Keratinocyte (primary cell): ENCODE measurements at regions not wholly inside any gene's neighbourhood (a gene's known extent, or its start where the extent isn't known, plus 50 kb on each side); places are given as distances from the start of the nearest gene placed in this dataset.

Source experiments
- DNase-seq: peaks from one replicate; pipeline ENCODE4 v3.0.0-alpha.2; 2011; ENCODE audit warnings: low read depth, missing footprints, low spot score
- FAIRE-seq: peaks from 2 replicates; lab custom pipeline; 2011; peaks lifted over from hg19 to GRCh38; lab: Jason Lieb, UNC
- H2AFZ ChIP-seq: 2 replicates; pipeline ENCODE4 v1.6.0; 2012; ENCODE audit warnings: low read length, control low read depth, inconsistent platforms; ENCODE audit not compliant: control insufficient read depth
- H3K27ac ChIP-seq: 2 replicates; pipeline ENCODE4 v1.5.1; 2011; ENCODE audit warnings: low read length; ENCODE audit not compliant: control insufficient read depth, insufficient read depth
- H3K27me3 ChIP-seq: 3 replicates; pipeline ENCODE4 v1.6.0; 2011; ENCODE audit warnings: low read length; ENCODE audit not compliant: control insufficient read depth, insufficient read depth; ENCODE audit errors: extremely low read depth
- H3K36me3 ChIP-seq, 2 experiments: 2 replicates in 1 of 2; 3 replicates in 1 of 2; pipeline ENCODE4 v1.5.1; 2011; ENCODE audit warnings: low read length in 2 of 2, mild to moderate bottlenecking in 1 of 2; ENCODE audit not compliant: control insufficient read depth in 2 of 2, insufficient read depth in 2 of 2; ENCODE audit errors: extremely low read depth in 1 of 2
- H3K4me1 ChIP-seq: 3 replicates; pipeline ENCODE4 v1.5.1; 2011; ENCODE audit warnings: low read length; ENCODE audit not compliant: control insufficient read depth, insufficient read depth; ENCODE audit errors: extremely low read depth
- H3K4me2 ChIP-seq: 3 replicates; pipeline ENCODE4 v1.6.0; 2011; ENCODE audit warnings: low read depth, low read length; ENCODE audit not compliant: control insufficient read depth, insufficient read depth; ENCODE audit errors: extremely low read depth
- H3K4me3 ChIP-seq, 3 experiments: fragments of 200-600 bp in 1 of 3; sonication (generic) in 1 of 3; 2 replicates in 2 of 3; 3 replicates in 1 of 3; pipeline ENCODE4 v1.5.1; 2011 to 2016; ENCODE audit warnings: low read length in 3 of 3, mild to moderate bottlenecking in 3 of 3, control low read depth in 2 of 3, inconsistent platforms in 1 of 3, low read depth in 1 of 3, mixed read lengths in 1 of 3, mixed run types in 1 of 3, moderate library complexity in 1 of 3; ENCODE audit not compliant: control insufficient read depth in 2 of 3, insufficient read depth in 2 of 3; ENCODE audit errors: extremely low read depth in 1 of 3
- H3K79me2 ChIP-seq: 2 replicates; pipeline ENCODE4 v1.6.0; 2012; ENCODE audit warnings: low read length; ENCODE audit not compliant: control insufficient read depth, insufficient read depth
- H3K9ac ChIP-seq: 3 replicates; pipeline ENCODE4 v1.6.0; 2011; ENCODE audit warnings: low read length; ENCODE audit not compliant: control insufficient read depth, insufficient read depth; ENCODE audit errors: extremely low read depth
- H3K9me1 ChIP-seq: 3 replicates; pipeline ENCODE4 v1.6.0; 2011; ENCODE audit warnings: low read length; ENCODE audit not compliant: control insufficient read depth, insufficient read depth; ENCODE audit errors: extremely low read depth
- H3K9me3 ChIP-seq: 2 replicates; pipeline ENCODE4 v1.5.1; 2012; ENCODE audit warnings: low read depth, low read length; ENCODE audit not compliant: control insufficient read depth
- H4K20me1 ChIP-seq: 3 replicates; pipeline ENCODE4 v1.6.0; 2011; ENCODE audit warnings: low read length; ENCODE audit not compliant: control insufficient read depth, insufficient read depth; ENCODE audit errors: extremely low read depth
- EZH2 ChIP-seq: IDR thresholded peaks from one replicate; pipeline ENCODE4 v1.6.1; 2012; ENCODE audit warnings: inconsistent platforms, mild to moderate bottlenecking, low read length, moderate library complexity
- dilution Hi-C: fragments of 300-500 bp; cut with MboI; formaldehyde crosslinking; loops from one replicate; pipeline ENCODE4 v1.7.0; 2020; ENCODE audit warnings: low sequenced_read_pairs; ENCODE audit not compliant: extremely low pct_ligation_motif_present
- TF ChIP-seq, protein P1 (sequence below), 3 experiments: IDR thresholded peaks in 1 of 3; conservative IDR thresholded peaks in 1 of 3; optimal IDR thresholded peaks in 1 of 3; 2 replicates in 2 of 3; 3 replicates in 1 of 3; pipeline versions ENCODE3 to v1.5.1; 2011; ENCODE audit warnings: low read length in 3 of 3, mild to moderate bottlenecking in 3 of 3, moderate library complexity in 2 of 3, control low read depth in 1 of 3, inconsistent platforms in 1 of 3; ENCODE audit not compliant: insufficient read depth in 2 of 3; ENCODE audit errors: extremely low read depth in 1 of 3

DNA sequence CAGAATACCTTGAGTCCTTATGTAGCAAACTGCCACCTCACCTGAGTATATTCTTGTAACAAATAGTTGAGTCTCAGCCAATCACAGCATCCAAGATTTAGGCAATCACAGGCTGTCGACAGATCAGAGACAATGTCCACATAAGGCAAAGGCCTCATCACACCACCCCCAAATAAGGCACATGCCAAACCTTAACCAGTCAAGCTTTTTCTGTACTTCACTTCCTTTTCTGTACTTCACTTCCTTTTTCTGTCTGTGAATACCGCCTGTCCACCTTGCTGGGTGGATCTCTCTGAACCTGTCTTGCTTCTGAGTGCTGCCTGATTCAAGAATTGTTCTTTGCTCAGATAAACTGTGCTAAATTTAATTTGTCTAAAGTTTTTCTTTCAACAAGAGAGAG is 210.4 kb upstream of the N4BP1 start:
- H3K36me3 ChIP-seq, result no peaks in the 10 kb centered on the region
- H3K27me3 ChIP-seq, result no peaks in the 10 kb centered on the region
- H3K4me1 ChIP-seq, result no peaks in the 10 kb centered on the region
- no peak overlapping the region for H3K4me2 ChIP-seq
- H4K20me1 ChIP-seq, result no peaks in the 10 kb centered on the region
- TF ChIP-seq, protein P1, sequence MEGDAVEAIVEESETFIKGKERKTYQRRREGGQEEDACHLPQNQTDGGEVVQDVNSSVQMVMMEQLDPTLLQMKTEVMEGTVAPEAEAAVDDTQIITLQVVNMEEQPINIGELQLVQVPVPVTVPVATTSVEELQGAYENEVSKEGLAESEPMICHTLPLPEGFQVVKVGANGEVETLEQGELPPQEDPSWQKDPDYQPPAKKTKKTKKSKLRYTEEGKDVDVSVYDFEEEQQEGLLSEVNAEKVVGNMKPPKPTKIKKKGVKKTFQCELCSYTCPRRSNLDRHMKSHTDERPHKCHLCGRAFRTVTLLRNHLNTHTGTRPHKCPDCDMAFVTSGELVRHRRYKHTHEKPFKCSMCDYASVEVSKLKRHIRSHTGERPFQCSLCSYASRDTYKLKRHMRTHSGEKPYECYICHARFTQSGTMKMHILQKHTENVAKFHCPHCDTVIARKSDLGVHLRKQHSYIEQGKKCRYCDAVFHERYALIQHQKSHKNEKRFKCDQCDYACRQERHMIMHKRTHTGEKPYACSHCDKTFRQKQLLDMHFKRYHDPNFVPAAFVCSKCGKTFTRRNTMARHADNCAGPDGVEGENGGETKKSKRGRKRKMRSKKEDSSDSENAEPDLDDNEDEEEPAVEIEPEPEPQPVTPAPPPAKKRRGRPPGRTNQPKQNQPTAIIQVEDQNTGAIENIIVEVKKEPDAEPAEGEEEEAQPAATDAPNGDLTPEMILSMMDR (optimal IDR thresholded peaks at IDR 0.05 in 1 of 3, IDR thresholded peaks at IDR 0.05 in 1 of 3, conservative IDR thresholded peaks at IDR 0.05 in 1 of 3; ENCODE audit: extremely low read depth in 1 of 3, insufficient read depth in 2 of 3, low read length in 3 of 3), result no peak
- no peak for TF ChIP-seq EZH2
- DNase-seq (no peak), FAIRE-seq (no peak)
- no peaks in the 10 kb centered on the region for H3K79me2 ChIP-seq
- H3K9me3 ChIP-seq, result no peaks in the 10 kb centered on the region
- dilution Hi-C loops, result no loop called here
- no peak overlapping the region for H2AFZ ChIP-seq
- no peak overlapping the region for H3K9ac ChIP-seq
- H3K4me3 ChIP-seq, result no peak overlapping the region
- H3K9me1 ChIP-seq, result no peaks in the 10 kb centered on the region
- no peak overlapping the region for H3K27ac ChIP-seq

DNA sequence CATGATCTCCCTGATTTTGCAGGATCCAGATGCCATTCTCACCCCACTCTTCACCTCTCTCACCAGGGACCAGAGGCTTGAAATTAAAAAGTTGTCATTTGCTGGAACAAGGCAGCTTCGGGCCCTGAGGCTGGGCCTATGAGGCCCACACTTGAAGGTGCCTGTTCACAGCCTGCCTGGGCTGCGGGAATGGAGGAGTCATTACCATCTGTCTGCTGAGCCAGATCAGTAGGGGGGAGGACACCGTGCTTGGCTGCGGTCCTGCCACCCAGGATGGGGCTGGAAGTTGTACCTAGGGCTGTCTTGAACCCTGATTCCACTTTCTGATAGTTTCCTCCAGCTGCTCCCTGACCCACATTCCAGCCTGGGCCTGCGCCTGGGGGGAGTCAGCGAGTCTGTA is 208.3 kb upstream of the N4BP1 start:
- Histone ChIP-seq H2AFZ (no peak overlapping the region), H3K79me2 (no peaks in the 10 kb centered on the region), H3K27me3 (peaks cover 7% of the 10 kb centered on the region), H3K4me2 (no peak overlapping the region), H3K27ac (no peak overlapping the region), H3K4me3 (no peak overlapping the region), H3K9me3 (no peaks in the 10 kb centered on the region), H3K9ac (no peak overlapping the region), H4K20me1 (no peaks in the 10 kb centered on the region), H3K4me1 (no peaks in the 10 kb centered on the region), H3K9me1 (no peaks in the 10 kb centered on the region), H3K36me3 (no peaks in the 10 kb centered on the region)
- no peak for FAIRE-seq
- dilution Hi-C loops, result no loop called here
- DNase-seq, result no peak
- TF ChIP-seq, protein P1 (optimal IDR thresholded peaks at IDR 0.05 in 1 of 3, IDR thresholded peaks at IDR 0.05 in 1 of 3, conservative IDR thresholded peaks at IDR 0.05 in 1 of 3; ENCODE audit: extremely low read depth in 1 of 3, insufficient read depth in 2 of 3, low read length in 3 of 3), result no peak
- TF ChIP-seq EZH2, result no peak
